ENCODE measurements at regions not wholly inside any gene's neighbourhood (a gene's known extent, or its start where the extent isn't known, plus 50 kb on each side); places are given as distances from the start of the nearest gene placed in this dataset.

DNA sequence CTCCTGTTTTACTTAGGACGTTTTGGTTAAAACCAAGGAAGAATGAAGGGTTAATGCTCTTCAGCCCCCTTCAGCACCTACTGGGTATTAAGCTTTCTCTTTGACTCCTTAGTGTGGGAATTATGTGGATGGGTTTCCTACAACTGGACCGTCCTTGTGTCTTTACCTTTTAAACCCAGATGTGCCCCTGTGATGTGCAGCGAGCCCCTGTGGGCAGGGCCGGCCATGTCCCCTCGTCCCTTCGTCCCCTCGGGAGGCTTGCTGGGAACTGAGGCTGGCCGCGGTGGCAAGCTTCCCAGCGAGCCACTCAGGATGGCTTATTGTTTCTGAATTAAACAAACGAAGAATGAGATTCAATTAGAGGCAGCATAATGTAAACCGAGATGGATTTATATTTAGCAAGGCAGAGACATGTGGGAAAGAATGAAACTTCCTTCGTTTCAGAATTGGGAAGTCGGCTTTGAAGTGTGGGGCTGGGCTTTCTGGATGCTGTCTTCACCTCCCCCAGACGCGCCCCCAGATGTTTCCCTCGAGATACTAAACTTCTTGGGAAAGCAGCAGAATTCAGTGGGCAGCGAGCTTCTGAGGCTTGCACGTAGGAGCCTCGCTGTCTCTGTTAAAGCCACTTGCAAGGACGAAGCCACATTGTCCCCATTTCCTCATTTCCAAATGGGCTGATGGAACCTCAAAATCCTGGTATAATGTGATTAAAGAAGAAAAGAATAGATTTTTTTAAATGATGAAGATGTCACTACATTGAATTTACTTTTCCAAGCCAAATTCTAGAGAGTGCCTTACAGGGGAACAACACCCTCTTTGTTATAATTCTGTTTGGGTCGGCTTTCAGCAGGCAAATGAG lies 146.0 kb downstream of the VAPA start:
- no peak for DNase-seq (ENCODE audit: low read depth)
- no peak overlapping the region for H3K4me3 ChIP-seq (ENCODE audit: control insufficient read depth, low read depth, low read length)
- no peak for TF ChIP-seq CTCF (conservative IDR thresholded peaks at IDR 0.05; ENCODE audit: control insufficient read depth, insufficient read depth, low read depth, low read length)

DNA sequence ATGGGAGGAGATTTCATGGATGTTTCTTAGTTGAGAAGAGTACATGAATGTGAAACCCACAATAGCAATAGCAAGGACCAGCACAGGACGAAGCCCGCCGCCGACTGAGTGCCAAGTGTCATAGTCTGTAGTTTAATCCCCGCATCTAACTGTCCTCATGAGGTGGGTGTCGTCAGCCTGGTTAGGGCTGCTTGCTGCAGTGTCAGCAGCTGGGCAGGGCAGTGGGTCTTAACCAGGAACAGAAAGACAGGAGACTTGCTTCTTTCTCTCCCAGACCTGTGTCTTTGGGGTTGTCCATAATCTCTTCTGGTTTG lies 146.6 kb downstream of the VAPA start:
- no peak for DNase-seq (ENCODE audit: low read depth)
- H3K4me3 ChIP-seq (ENCODE audit: control insufficient read depth, low read depth, low read length), result no peak overlapping the region
- TF ChIP-seq CTCF (conservative IDR thresholded peaks at IDR 0.05; ENCODE audit: control insufficient read depth, insufficient read depth, low read depth, low read length), result no peak

- no peak overlapping the region for H3K4me3 ChIP-seq (ENCODE audit: control insufficient read depth, low read depth, low read length)
- TF ChIP-seq CTCF (conservative IDR thresholded peaks at IDR 0.05; ENCODE audit: control insufficient read depth, insufficient read depth, low read depth, low read length), result no peak
- DNase-seq (ENCODE audit: low read depth), result no peak
Measured at GRCh38 chr18:10060841-10061240, 147.0 kb downstream of the VAPA start.

DNA sequence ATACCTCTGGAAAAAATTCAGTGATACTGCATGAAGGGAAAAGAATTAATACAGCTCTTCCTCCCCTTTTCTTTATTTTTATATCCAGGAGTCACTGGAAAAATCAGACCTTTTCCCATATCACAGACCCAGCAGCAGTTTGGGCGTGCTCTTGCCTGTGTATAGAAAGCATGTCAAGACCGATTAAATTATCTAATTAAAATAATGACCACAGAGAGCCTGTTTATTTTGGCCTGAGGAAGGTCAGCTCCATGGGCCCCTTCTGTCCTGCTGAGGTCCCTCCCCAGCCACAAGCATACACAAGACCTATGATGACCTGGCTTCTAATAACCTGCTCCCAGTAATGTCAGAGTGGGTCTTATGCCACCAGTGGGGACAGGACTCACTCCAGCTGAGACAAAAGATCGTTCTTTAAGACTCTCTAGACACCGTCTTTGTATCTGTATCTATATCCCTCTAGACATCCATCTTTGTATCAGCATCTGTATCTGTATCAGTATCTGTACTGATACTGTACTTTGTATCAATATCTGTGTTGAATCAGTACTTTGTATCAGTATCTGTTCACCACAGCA lies 147.8 kb downstream of the VAPA start:
- H3K4me3 ChIP-seq (ENCODE audit: control insufficient read depth, low read depth, low read length), result no peak overlapping the region
- no peak for TF ChIP-seq CTCF (conservative IDR thresholded peaks at IDR 0.05; ENCODE audit: control insufficient read depth, insufficient read depth, low read depth, low read length)
- DNase-seq (ENCODE audit: low read depth), result no peak

DNA sequence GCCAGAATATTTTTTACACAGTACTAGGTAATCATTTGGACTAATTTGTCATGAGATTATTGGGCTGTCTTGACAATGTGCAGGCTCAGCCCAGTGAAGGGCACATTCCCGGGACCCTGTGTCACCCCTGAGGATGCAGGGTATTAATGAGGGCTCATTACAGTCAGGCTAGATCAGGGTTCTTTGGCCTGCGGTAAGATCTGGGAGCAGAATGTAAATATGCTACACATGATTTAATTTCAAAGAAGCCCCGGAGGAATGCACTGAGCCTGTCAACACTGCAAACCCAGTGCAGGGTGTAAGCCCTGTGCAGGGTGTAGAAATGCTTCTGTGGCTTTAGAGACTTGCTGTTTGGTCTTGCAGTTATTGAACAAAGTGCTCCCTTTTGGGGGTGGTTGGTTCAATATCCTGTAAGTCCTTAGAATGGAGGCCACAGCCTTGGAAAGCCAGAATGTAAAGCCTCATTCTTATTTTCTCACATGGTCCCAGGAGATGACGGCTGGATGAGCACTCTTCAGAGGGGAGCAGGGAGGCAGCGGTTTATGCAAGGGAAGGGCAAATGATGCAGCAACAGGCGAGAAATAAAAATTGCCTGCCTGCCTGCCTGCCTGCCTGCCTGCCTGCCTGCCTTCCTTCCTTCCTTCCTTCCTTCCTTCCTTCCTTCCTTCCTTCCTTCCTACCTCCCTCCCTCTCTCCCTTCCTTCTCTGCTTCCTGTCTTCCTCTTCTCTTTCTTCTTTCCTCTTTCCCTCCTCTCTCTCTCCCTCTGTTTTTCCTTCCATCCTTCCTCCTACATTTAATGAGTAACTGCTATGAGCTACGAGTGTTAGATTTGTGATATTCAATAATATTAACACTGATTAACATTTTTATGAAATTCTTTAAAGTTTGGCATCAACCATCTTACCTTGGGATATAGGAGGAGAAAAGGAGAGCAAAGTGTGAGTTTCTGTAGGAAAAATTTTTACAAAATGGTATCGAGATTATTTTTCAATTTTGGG lies 148.8 kb downstream of the VAPA start:
- DNase-seq (ENCODE audit: low read depth), result no peak
- H3K4me3 ChIP-seq (ENCODE audit: control insufficient read depth, low read depth, low read length), result no peak overlapping the region
- no peak for TF ChIP-seq CTCF (conservative IDR thresholded peaks at IDR 0.05; ENCODE audit: control insufficient read depth, insufficient read depth, low read depth, low read length)

DNA sequence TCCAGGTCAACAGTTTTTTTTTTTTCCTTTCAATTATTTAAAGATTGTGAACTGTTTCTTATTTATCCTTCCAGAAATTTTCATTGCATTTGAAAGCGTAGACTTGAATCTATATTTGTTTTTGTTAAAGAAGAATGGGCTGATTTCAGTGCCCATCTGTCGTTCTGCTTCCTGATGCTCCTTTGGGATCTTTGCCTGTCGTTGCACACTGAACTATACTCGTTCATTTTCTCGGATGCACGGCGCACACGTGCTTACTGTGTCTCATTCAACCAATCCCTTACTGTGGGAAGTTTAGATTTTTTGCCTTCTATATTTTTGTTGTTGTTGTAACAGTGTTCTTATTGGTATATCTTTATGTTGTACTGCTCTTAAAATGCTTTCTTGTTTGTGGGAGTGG lies 149.7 kb downstream of the VAPA start:
- DNase-seq (ENCODE audit: low read depth), result no peak
- TF ChIP-seq CTCF (conservative IDR thresholded peaks at IDR 0.05; ENCODE audit: control insufficient read depth, insufficient read depth, low read depth, low read length), result no peak
- H3K4me3 ChIP-seq (ENCODE audit: control insufficient read depth, low read depth, low read length), result no peak overlapping the region
